Liver (tissue), 7 donors: ENCODE measurements at regions not wholly inside any gene's neighbourhood (a gene's known extent, or its start where the extent isn't known, plus 50 kb on each side); places are given as distances from the start of the nearest gene placed in this dataset.
"Not testable (repeated sequence)": the region's sequence is repeated elsewhere in the genome, so short reads cannot be mapped to it uniquely, and the experiment has no call there.

Experiments used
- DNase-seq: peaks from one replicate; pipeline ENCODE4 v3.0.0-alpha.2; 2017; ENCODE audit warnings: low spot score
- H3K27ac ChIP-seq, 2 donors: one replicate each; pipeline ENCODE4 v1.7.0; 2013; ENCODE audit warnings: inconsistent platforms in 2 of 2, low read length in 2 of 2, control low read depth in 1 of 2, low read depth in 1 of 2, mild to moderate bottlenecking in 1 of 2
- H3K27me3 ChIP-seq, 4 donors: one replicate each; pipeline versions ENCODE4 v1.6.1 to v1.7.0; 2013; ENCODE audit warnings: low read length in 3 of 4, inconsistent platforms in 1 of 4, mild to moderate bottlenecking in 1 of 4, moderate library complexity in 1 of 4; ENCODE audit not compliant: control insufficient read depth in 4 of 4, insufficient read depth in 4 of 4
- H3K36me3 ChIP-seq, 4 donors: one replicate each; pipeline versions ENCODE4 v1.6.1 to v1.7.0; 2013; ENCODE audit warnings: low read length in 3 of 4, mild to moderate bottlenecking in 3 of 4, low read depth in 1 of 4, moderate library complexity in 1 of 4; ENCODE audit not compliant: control insufficient read depth in 4 of 4, insufficient read depth in 3 of 4
- H3K4me1 ChIP-seq, 4 donors: one replicate each; pipeline versions ENCODE4 v1.6.1 to v1.7.0; 2013; ENCODE audit warnings: low read length in 3 of 4, mild to moderate bottlenecking in 3 of 4, moderate library complexity in 1 of 4; ENCODE audit not compliant: control insufficient read depth in 4 of 4, insufficient read depth in 4 of 4
- H3K4me3 ChIP-seq, 3 donors: one replicate each; pipeline versions ENCODE4 v1.6.1 to v1.7.0; 2013; ENCODE audit warnings: low read length in 3 of 3, control low read depth in 1 of 3, low read depth in 1 of 3, mild to moderate bottlenecking in 1 of 3
- H3K9ac ChIP-seq, 2 donors: one replicate each; pipeline ENCODE4 v1.7.0; 2013; ENCODE audit warnings: low read length in 2 of 2, mild to moderate bottlenecking in 2 of 2, moderate library complexity in 2 of 2, control low read depth in 1 of 2, low read depth in 1 of 2
- H3K9me3 ChIP-seq, 4 donors: one replicate each; pipeline versions ENCODE4 v1.6.1 to v1.7.0; 2013; ENCODE audit warnings: low read length in 3 of 4; ENCODE audit not compliant: control insufficient read depth in 4 of 4
- EGR1 ChIP-seq, 2 donors: IDR thresholded peaks; 2 replicates each; pipeline ENCODE4 v1.6.1; 2016 to 2018; ENCODE audit warnings: antibody characterized with exemption in 2 of 2, low read depth in 2 of 2
- FOXA1 ChIP-seq: IDR thresholded peaks from 2 replicates; pipeline ENCODE4 v1.6.1; 2016; ENCODE audit warnings: antibody characterized with exemption
- FOXA2 ChIP-seq: IDR thresholded peaks from 2 replicates; pipeline ENCODE4 v1.6.1; 2016; ENCODE audit warnings: antibody characterized with exemption
- HNF4A ChIP-seq, 2 donors: conservative IDR thresholded peaks; 2 replicates each; pipeline ENCODE4 v1.6.1; 2016; ENCODE audit warnings: antibody characterized with exemption in 2 of 2, mild to moderate bottlenecking in 2 of 2
- JUND ChIP-seq, 2 donors: IDR thresholded peaks; 2 replicates each; pipeline ENCODE4 v1.6.1; 2016; ENCODE audit warnings: antibody characterized with exemption in 2 of 2
- MAX ChIP-seq: IDR thresholded peaks from 2 replicates; pipeline ENCODE4 v1.6.1; 2016; ENCODE audit warnings: antibody characterized with exemption
- NR2F2 ChIP-seq: IDR thresholded peaks from 2 replicates; pipeline ENCODE4 v1.6.1; 2016; ENCODE audit warnings: antibody characterized with exemption
- RAD21 ChIP-seq, 2 donors: IDR thresholded peaks; 2 replicates each; pipeline ENCODE4 v1.6.1; 2016; ENCODE audit warnings: antibody characterized with exemption in 2 of 2, mild to moderate bottlenecking in 2 of 2
- RXRA ChIP-seq, 2 donors: IDR thresholded peaks; 2 replicates each; pipeline ENCODE4 v1.6.1; 2017 to 2018; ENCODE audit warnings: antibody characterized with exemption in 2 of 2, mild to moderate bottlenecking in 1 of 2
- SP1 ChIP-seq: IDR thresholded peaks from 2 replicates; pipeline ENCODE4 v1.6.1; 2018; ENCODE audit warnings: antibody characterized with exemption, mild to moderate bottlenecking
- YY1 ChIP-seq: IDR thresholded peaks from 2 replicates; pipeline ENCODE4 v1.6.1; 2016; ENCODE audit warnings: antibody characterized with exemption, mild to moderate bottlenecking
- WGBS: extraction: QIAGEN DNeasy Blood & Tissue Kit; methylation state at CpG from one replicate; pipeline ENCODE4 v1.1.7; 2013; 5-methylcytosine and 5-hydroxymethylcytosine counted together
- TF ChIP-seq, protein P1 (sequence below): IDR thresholded peaks from 2 replicates; pipeline ENCODE4 v1.6.1; 2016; ENCODE audit warnings: antibody characterized with exemption
- donor health status: healthy.
- donor health status: healthy.
- donor health status: healthy.
- donor health status: healthy.

DNA sequence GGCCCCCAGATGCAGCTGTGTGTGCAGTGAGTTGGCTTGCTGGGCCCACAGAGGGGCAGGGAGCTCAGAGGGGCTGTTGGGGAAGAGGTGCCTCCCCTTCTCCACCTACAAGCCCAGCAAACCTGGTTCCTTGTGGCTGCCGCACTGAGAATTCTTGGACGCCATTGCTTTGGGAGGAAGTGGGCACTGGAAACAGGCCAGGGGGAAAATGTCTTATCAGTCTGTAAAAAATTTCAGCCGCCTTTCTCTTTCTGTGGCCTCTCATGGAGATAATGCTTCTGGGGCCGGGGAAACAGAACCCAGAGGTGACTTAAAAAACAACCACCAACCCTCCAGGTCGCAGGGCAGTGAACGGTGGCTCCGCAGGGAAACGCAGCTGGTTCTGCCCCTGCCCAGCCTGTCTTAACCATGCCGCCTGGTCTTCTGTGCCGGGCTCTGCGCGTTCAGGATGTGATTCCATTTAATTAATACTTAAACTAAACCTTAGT lies 167.7 kb downstream of the LAT start:
- H3K27ac ChIP-seq, H3K9ac ChIP-seq, H3K4me3 ChIP-seq, H3K36me3 ChIP-seq, DNase-seq, H3K27me3 ChIP-seq, H3K9me3 ChIP-seq: not testable (repeated sequence)
- peaks cover 2 to 13% (median 5%) of the 10 kb centered on the region in 4 donors for H3K4me1 ChIP-seq
- 79% methylated on average over 12 of the region's 12 CpGs for WGBS

DNA sequence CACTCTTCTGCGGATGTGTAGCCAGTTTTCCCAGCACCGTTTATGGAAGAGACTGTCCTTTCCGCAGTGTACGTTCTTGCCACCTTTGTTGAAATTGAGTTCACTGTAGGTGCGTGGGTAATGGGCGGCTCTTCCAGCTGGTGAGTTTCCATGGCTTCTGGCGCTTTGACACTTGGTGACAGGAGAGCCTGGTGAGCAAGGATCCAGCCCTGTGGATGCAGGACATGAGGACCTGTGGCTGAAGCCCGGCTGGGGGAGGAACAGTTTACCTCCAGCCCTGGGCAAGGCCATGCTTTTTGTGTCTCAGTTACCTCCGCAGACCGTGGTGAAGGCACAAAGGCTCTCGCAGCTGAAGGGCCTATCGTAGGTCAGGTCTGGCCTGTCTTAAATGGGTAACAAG lies 166.5 kb downstream of the LAT start:
- Histone ChIP-seq H3K4me3 (no peak overlapping the region), H3K27me3 (no peaks in the 10 kb centered on the region), H3K9ac (no peak overlapping the region), H3K4me1 (peaks cover 2 to 21% (median 11%) of the 10 kb centered on the region in 4 donors), H3K36me3 (peaks cover 0 to 1% (median 0%) of the 10 kb centered on the region in 4 donors), H3K27ac (peak overlapping the region; percentile 16 to 31), H3K9me3 (no peaks in the 10 kb centered on the region)
- TF ChIP-seq RXRA (IDR thresholded peaks at IDR 0.05) (peak in 1 of 2 donors; percentile 25), YY1 (peak; percentile 41), HNF4A (conservative IDR thresholded peaks at IDR 0.05) (peak in 1 of 2 donors; percentile 41), FOXA2 (no peak)
- 79% methylated on average over 12 of the region's 12 CpGs for WGBS
- no peak for DNase-seq

DNA sequence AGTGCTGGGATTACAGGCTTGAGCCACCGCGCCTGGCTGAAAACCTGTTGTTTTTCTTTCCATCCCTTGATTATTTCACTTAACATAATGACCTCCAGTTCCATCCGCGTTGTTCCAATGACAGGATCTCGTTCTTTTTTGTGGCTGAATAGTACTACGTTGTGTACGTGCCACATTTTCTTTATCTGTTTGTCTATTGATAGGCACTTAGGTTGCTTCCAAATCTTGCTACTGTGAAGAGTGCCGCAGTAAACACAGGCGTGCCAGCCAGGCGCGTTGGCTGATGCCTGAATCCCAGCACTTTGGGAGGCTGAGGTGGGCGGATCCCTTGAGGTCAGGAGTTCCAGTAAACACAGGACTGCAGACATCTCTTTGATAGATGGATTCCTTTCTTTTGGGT lies 165.1 kb downstream of the LAT start:
- peaks cover 2 to 22% (median 14%) of the 10 kb centered on the region in 4 donors for H3K4me1 ChIP-seq
- peak; percentile 77 for TF ChIP-seq YY1
- peak; percentile 80 for TF ChIP-seq FOXA2
- TF ChIP-seq, protein P1, sequence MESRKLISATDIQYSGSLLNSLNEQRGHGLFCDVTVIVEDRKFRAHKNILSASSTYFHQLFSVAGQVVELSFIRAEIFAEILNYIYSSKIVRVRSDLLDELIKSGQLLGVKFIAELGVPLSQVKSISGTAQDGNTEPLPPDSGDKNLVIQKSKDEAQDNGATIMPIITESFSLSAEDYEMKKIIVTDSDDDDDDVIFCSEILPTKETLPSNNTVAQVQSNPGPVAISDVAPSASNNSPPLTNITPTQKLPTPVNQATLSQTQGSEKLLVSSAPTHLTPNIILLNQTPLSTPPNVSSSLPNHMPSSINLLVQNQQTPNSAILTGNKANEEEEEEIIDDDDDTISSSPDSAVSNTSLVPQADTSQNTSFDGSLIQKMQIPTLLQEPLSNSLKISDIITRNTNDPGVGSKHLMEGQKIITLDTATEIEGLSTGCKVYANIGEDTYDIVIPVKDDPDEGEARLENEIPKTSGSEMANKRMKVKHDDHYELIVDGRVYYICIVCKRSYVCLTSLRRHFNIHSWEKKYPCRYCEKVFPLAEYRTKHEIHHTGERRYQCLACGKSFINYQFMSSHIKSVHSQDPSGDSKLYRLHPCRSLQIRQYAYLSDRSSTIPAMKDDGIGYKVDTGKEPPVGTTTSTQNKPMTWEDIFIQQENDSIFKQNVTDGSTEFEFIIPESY = peak; percentile 74
- TF ChIP-seq HNF4A (conservative IDR thresholded peaks at IDR 0.05) = peak; percentile 60 to 78
- peak in 1 of 2 donors; percentile 69 for TF ChIP-seq EGR1 (IDR thresholded peaks at IDR 0.05; ENCODE audit: low read depth in 2 of 2)
- TF ChIP-seq MAX = peak; percentile 66
- TF ChIP-seq JUND (IDR thresholded peaks at IDR 0.05) = peak in 1 of 2 donors; percentile 84
- peak; percentile 85 for TF ChIP-seq FOXA1
- peak; percentile 63 for TF ChIP-seq NR2F2
- TF ChIP-seq RAD21 (IDR thresholded peaks at IDR 0.05) = peak; percentile 47 to 55
- peak; percentile 69 for TF ChIP-seq SP1
- TF ChIP-seq RXRA (IDR thresholded peaks at IDR 0.05) = peak; percentile 72 to 93
- H3K36me3 ChIP-seq, H3K9me3 ChIP-seq, H3K27me3 ChIP-seq, DNase-seq, H3K4me3 ChIP-seq: not testable (repeated sequence)
- peak overlapping the region; percentile 92 to 93 for H3K27ac ChIP-seq
- H3K9ac ChIP-seq = peak overlapping the region in 1 of 2 donors; percentile 39
- WGBS = 35% methylated on average over 12 of the region's 12 CpGs

DNA sequence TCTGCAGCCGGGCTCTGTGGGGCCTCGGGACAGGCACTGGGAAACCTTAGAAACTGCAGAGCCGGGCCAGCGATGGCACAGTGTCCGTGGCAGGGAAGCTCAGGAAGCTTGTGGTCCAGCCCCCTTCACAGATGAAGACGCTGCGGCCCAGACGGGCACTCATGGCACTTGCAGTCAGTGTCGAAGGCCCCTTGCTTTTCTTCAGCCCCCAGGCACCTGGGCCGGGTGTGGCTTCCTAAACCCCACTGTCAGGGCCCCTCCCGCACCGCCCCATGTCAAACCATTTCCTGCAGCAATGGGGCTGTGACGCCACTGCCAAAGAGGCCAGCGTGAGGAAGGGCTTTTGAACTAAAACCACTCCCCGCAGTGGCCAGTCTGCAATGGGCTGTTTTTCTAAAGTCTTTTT lies 164.0 kb downstream of the LAT start:
- peaks cover 2 to 22% (median 14%) of the 10 kb centered on the region in 4 donors for H3K4me1 ChIP-seq
- no peaks in the 10 kb centered on the region for H3K27me3 ChIP-seq
- H3K9me3 ChIP-seq = no peaks in the 10 kb centered on the region
- peak overlapping the region; percentile 92 to 97 for H3K27ac ChIP-seq
- H3K9ac ChIP-seq = peak overlapping the region in 1 of 2 donors; percentile 43
- 81% methylated on average over 15 of the region's 15 CpGs for WGBS
- H3K36me3 ChIP-seq = no peaks in the 10 kb centered on the region
- DNase-seq = no peak
- no peak overlapping the region for H3K4me3 ChIP-seq
- TF ChIP-seq FOXA1 (no peak), SP1 (peak; percentile 12), NR2F2 (no peak), YY1 (peak; percentile 8)
